COLO829 (cell line): ENCODE measurements at regions not wholly inside any gene's neighbourhood (a gene's known extent, or its start where the extent isn't known, plus 50 kb on each side); places are given as distances from the start of the nearest gene placed in this dataset.

Source experiments
- DNase-seq: peaks from one replicate; pipeline ENCODE4 v3.0.0; 2012; ENCODE audit warnings: low spot score

GRCh38 chr18:55120896-55121295 is 161.6 kb upstream of the CCDC68 start:
- DNase-seq = no peak

GRCh38 chr18:55119434-55119833 is 160.2 kb upstream of the CCDC68 start:
- DNase-seq = no peak

- no peak for DNase-seq
These were observed 159.8 kb upstream of the CCDC68 start for GRCh38 chr18:55119016-55119415.

- no peak for DNase-seq
These were observed 157.6 kb upstream of the CCDC68 start for GRCh38 chr18:55116863-55117262.

GRCh38 chr18:55115606-55116005 is 156.3 kb upstream of the CCDC68 start:
- DNase-seq = no peak

GRCh38 chr18:55114876-55115275 is 155.6 kb upstream of the CCDC68 start:
- no peak for DNase-seq

GRCh38 chr18:55113800-55114199 is 154.5 kb upstream of the CCDC68 start:
- DNase-seq = no peak

- no peak for DNase-seq
These were observed 152.0 kb upstream of the CCDC68 start for GRCh38 chr18:55111271-55111670.

GRCh38 chr18:55110436-55110835 is 151.2 kb upstream of the CCDC68 start:
- no peak for DNase-seq

GRCh38 chr18:55109818-55110414 is 150.7 kb upstream of the CCDC68 start:
- DNase-seq = no peak

- DNase-seq = no peak
These were observed 147.6 kb upstream of the CCDC68 start for GRCh38 chr18:55106906-55107305.

- DNase-seq = no peak
These were observed 147.2 kb upstream of the CCDC68 start for GRCh38 chr18:55106466-55106865.

GRCh38 chr18:55105873-55106272 is 146.6 kb upstream of the CCDC68 start:
- DNase-seq = no peak

- DNase-seq = no peak
These were observed 143.7 kb upstream of the CCDC68 start for GRCh38 chr18:55102958-55103456.

- DNase-seq = no peak
These were observed 143.2 kb upstream of the CCDC68 start for GRCh38 chr18:55102501-55102900.

GRCh38 chr18:55101458-55101824 is 142.2 kb upstream of the CCDC68 start:
- no peak for DNase-seq

- no peak for DNase-seq
These were observed 141.7 kb upstream of the CCDC68 start for GRCh38 chr18:55100817-55101457.

GRCh38 chr18:55097456-55098170 is 138.4 kb upstream of the CCDC68 start:
- no peak for DNase-seq

- peak; percentile 3 for DNase-seq
These were observed 137.1 kb upstream of the CCDC68 start for GRCh38 chr18:55096263-55096951.

- DNase-seq = no peak
These were observed 136.3 kb upstream of the CCDC68 start for GRCh38 chr18:55095584-55095983.

- no peak for DNase-seq
These were observed 134.5 kb upstream of the CCDC68 start for GRCh38 chr18:55093808-55094207.

- DNase-seq = no peak
These were observed 134.0 kb upstream of the CCDC68 start for GRCh38 chr18:55093295-55093694.

GRCh38 chr18:55092166-55092565 is 132.9 kb upstream of the CCDC68 start:
- no peak for DNase-seq
